ENCODE measurements at regions not wholly inside any gene's neighbourhood (a gene's known extent, or its start where the extent isn't known, plus 50 kb on each side); places are given as distances from the start of the nearest gene placed in this dataset.

DNA sequence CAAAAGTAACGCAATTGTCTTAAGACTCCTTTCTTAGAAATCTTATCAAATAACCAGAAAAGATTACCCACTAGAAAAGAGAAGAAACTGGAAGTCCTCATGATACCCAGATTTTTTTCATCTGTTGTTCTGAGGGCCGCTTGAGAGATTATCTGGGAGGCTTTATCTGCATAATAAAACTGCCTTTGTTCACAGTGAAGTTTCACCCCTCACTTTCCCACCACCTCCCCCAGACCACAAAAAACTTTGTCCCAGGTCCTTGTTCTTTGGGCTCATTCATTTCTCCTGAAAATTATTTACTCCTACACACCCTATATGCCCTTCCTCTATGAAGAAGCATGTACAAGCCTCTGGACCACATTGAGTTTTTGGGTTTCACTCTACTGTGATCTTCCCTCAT, 745.1 kb upstream of the COBL start:
- ATAC-seq (replicated peaks in 1 of 4) (no peak), DNase-seq (no peak)
- H3K36me3 ChIP-seq (ENCODE audit: control insufficient read depth in 2 of 2, extremely low read depth in 1 of 2, insufficient read depth in 1 of 2, low read length in 1 of 2), result no peaks in the 10 kb centered on the region
- no peaks in the 10 kb centered on the region for H3K4me1 ChIP-seq (ENCODE audit: control insufficient read depth in 1 of 2, extremely low read depth in 1 of 2, insufficient read depth in 2 of 2, low read length in 2 of 2)
- H3K27ac Mint-ChIP-seq, result no peak overlapping the region
- POLR2A ChIA-PET, result no interaction called here
- H3K4me1 Mint-ChIP-seq, result no peaks in the 10 kb centered on the region
- no peak overlapping the region for H3K4me3 Mint-ChIP-seq
- no CpG with 5 or more reads among the region's 2 CpGs for WGBS (ENCODE audit: insufficient coverage)
- H3K27ac ChIP-seq (ENCODE audit: low read length), result no peak overlapping the region
- no peaks in the 10 kb centered on the region for H3K27me3 ChIP-seq (replicated peaks in 1 of 2; ENCODE audit: control insufficient read depth in 2 of 2, extremely low read depth in 1 of 2, insufficient read depth in 2 of 2, low read length in 1 of 2)
- no peaks in the 10 kb centered on the region for H3K27me3 Mint-ChIP-seq
- H3K9me3 ChIP-seq, result no peaks in the 10 kb centered on the region
- no peaks in the 10 kb centered on the region for H3K36me3 Mint-ChIP-seq
- H3K9me3 Mint-ChIP-seq, result peaks cover 11 to 23% (median 15%) of the 10 kb centered on the region in 3 donors
- CTCF ChIA-PET, result no interaction called here
- no peak overlapping the region for H3K4me3 ChIP-seq (ENCODE audit: control insufficient read depth in 1 of 2, extremely low read depth in 1 of 2, low read length in 1 of 2)

DNA sequence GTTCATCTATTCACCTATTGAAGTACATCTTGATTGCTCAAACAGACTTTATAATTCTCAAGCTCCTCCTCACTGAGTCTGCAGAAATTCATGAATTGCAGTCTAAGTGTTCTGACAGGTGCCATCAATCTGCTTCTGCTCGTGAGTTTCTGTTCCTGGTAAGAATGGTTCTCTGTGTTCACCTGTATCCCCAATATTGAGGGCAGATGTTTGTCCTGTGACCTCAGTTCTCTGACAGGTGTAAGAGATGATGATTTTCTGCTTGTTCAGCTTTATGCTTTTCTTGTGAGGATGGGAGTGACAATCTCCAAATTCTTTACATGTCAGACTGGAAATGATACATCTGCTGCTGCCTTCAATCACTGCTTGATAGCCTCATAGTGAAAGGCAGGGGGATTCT, 736.9 kb upstream of the COBL start:
- no peaks in the 10 kb centered on the region for H3K36me3 Mint-ChIP-seq
- Histone ChIP-seq H3K9me3 (no peaks in the 10 kb centered on the region), H3K27me3 (replicated peaks in 1 of 2; ENCODE audit: control insufficient read depth in 2 of 2, extremely low read depth in 1 of 2, insufficient read depth in 2 of 2, low read length in 1 of 2) (no peaks in the 10 kb centered on the region), H3K27ac (ENCODE audit: low read length) (no peak overlapping the region), H3K4me1 (ENCODE audit: control insufficient read depth in 1 of 2, extremely low read depth in 1 of 2, insufficient read depth in 2 of 2, low read length in 2 of 2) (no peaks in the 10 kb centered on the region), H3K4me3 (ENCODE audit: control insufficient read depth in 1 of 2, extremely low read depth in 1 of 2, low read length in 1 of 2) (no peak overlapping the region), H3K36me3 (ENCODE audit: control insufficient read depth in 2 of 2, extremely low read depth in 1 of 2, insufficient read depth in 1 of 2, low read length in 1 of 2) (no peaks in the 10 kb centered on the region)
- H3K4me1 Mint-ChIP-seq, result no peaks in the 10 kb centered on the region
- POLR2A ChIA-PET, result no interaction called here
- no peak overlapping the region for H3K4me3 Mint-ChIP-seq
- DNase-seq, result no peak
- 0% methylated on average over 1 of the region's 1 CpG for WGBS (ENCODE audit: insufficient coverage)
- H3K27me3 Mint-ChIP-seq, result no peaks in the 10 kb centered on the region
- ATAC-seq (replicated peaks in 1 of 4), result no peak
- CTCF ChIA-PET, result no interaction called here
- peaks cover 8 to 14% (median 11%) of the 10 kb centered on the region in 3 donors for H3K9me3 Mint-ChIP-seq
- H3K27ac Mint-ChIP-seq, result no peak overlapping the region

DNA sequence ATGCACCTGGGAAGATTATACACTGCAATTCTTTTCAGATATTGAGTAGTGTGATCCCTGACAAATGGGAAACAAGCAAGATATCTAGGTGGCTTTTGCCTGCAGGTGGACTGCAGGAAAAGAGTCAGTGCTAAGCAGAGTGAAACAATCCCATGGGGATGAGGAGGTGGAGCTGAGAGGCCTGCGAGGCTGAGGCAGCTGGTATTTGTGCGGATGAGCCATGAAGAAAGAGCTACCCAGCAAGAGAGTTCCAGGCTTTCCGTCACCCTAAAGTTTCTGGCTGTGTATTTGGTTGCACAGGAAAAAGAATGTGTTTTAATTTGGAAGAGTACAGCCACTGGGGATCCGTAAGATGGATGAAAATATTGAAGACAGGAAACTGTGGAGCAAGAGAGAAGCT, 714.1 kb upstream of the COBL start:
- H3K4me1 ChIP-seq (ENCODE audit: control insufficient read depth in 1 of 2, extremely low read depth in 1 of 2, insufficient read depth in 2 of 2, low read length in 2 of 2), result no peaks in the 10 kb centered on the region
- WGBS (ENCODE audit: insufficient coverage), result 53% methylated on average over 4 of the region's 4 CpGs
- peaks cover 12 to 23% (median 13%) of the 10 kb centered on the region in 3 donors for H3K9me3 Mint-ChIP-seq

DNA sequence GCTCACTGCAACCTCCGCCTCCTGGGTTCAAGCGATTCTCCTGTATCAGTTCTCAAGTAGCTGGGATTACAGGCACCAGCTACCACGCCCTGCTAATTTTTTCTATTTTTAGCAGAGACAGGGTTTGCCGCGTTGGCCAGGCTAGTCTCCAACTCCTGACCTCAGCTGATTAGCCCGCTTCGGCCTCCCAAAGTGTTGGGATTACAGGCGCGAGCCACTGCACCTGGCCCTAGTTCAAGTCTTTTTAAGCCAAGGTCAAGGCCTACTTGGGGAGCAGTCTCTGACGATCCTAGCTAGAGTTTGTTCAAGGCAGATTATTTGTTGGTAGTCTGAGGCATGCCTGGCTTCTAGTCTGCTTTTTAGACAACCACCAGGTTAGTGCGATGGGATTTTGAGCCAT, 709.5 kb upstream of the COBL start:
- Mint-ChIP-seq H3K27ac (no peak overlapping the region), H3K27me3 (no peaks in the 10 kb centered on the region), H3K36me3 (no peaks in the 10 kb centered on the region), H3K4me3 (no peak overlapping the region), H3K4me1 (no peaks in the 10 kb centered on the region), H3K9me3 (peaks cover 6 to 15% (median 9%) of the 10 kb centered on the region in 3 donors)
- no peaks in the 10 kb centered on the region for H3K4me1 ChIP-seq (ENCODE audit: control insufficient read depth in 1 of 2, extremely low read depth in 1 of 2, insufficient read depth in 2 of 2, low read length in 2 of 2)
- no peaks in the 10 kb centered on the region for H3K36me3 ChIP-seq (ENCODE audit: control insufficient read depth in 2 of 2, extremely low read depth in 1 of 2, insufficient read depth in 1 of 2, low read length in 1 of 2)
- POLR2A ChIA-PET, result interaction anchor here in 1 of 2 donors (0.7 kb wide), 1 partner anchor 20 kb away, joined by 10 read pairs; no protein-coding TSS in a partner anchor
- ATAC-seq (replicated peaks in 1 of 4), result no peak
- no peaks in the 10 kb centered on the region for H3K27me3 ChIP-seq (replicated peaks in 1 of 2; ENCODE audit: control insufficient read depth in 2 of 2, extremely low read depth in 1 of 2, insufficient read depth in 2 of 2, low read length in 1 of 2)
- DNase-seq, result no peak
- H3K9me3 ChIP-seq, result no peaks in the 10 kb centered on the region
- no peak overlapping the region for H3K27ac ChIP-seq (ENCODE audit: low read length)
- WGBS (ENCODE audit: insufficient coverage), result 85% methylated on average over 9 of the region's 11 CpGs
- CTCF ChIA-PET, result no interaction called here
- no peak overlapping the region for H3K4me3 ChIP-seq (ENCODE audit: control insufficient read depth in 1 of 2, extremely low read depth in 1 of 2, low read length in 1 of 2)

More for the DNA sequence above, 714.1 kb upstream of the COBL start:
- Mint-ChIP-seq H3K4me1 (no peaks in the 10 kb centered on the region), H3K27me3 (no peaks in the 10 kb centered on the region), H3K27ac (no peak overlapping the region), H3K36me3 (no peaks in the 10 kb centered on the region), H3K4me3 (no peak overlapping the region)
- Histone ChIP-seq H3K9me3 (no peaks in the 10 kb centered on the region), H3K4me3 (ENCODE audit: control insufficient read depth in 1 of 2, extremely low read depth in 1 of 2, low read length in 1 of 2) (no peak overlapping the region), H3K36me3 (ENCODE audit: control insufficient read depth in 2 of 2, extremely low read depth in 1 of 2, insufficient read depth in 1 of 2, low read length in 1 of 2) (no peaks in the 10 kb centered on the region), H3K27ac (ENCODE audit: low read length) (no peak overlapping the region), H3K27me3 (replicated peaks in 1 of 2; ENCODE audit: control insufficient read depth in 2 of 2, extremely low read depth in 1 of 2, insufficient read depth in 2 of 2, low read length in 1 of 2) (no peaks in the 10 kb centered on the region)
- ChIA-PET CTCF (no interaction called here), POLR2A (no interaction called here)
- ATAC-seq (replicated peaks in 1 of 4) (no peak), DNase-seq (no peak)

DNA sequence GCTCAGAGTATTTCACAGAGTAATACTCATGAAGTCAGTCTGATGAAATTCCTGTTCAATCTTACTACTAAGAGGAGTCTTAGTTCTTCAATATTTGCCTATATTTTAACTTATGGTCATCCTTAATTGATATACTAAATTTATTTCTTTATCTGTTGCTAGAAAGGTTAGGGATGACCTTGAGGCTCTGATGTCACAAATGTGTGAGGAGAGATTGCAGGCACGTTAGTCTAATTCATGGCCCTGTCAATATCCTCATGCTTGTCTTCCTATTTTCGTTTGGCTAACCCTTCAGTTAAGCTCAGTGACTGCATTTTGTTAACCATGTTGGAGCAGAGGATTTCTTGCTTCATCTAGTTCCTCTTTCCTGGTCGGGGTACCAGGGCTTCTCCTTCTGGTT, 704.7 kb upstream of the COBL start:
- 23% methylated on average over 2 of the region's 3 CpGs for WGBS (ENCODE audit: insufficient coverage)
- ATAC-seq (replicated peaks in 1 of 4), result no peak
- POLR2A ChIA-PET, result no interaction called here
- H3K27ac ChIP-seq (ENCODE audit: low read length), result no peak overlapping the region
- CTCF ChIA-PET, result no interaction called here
- H3K27me3 ChIP-seq (replicated peaks in 1 of 2; ENCODE audit: control insufficient read depth in 2 of 2, extremely low read depth in 1 of 2, insufficient read depth in 2 of 2, low read length in 1 of 2), result no peaks in the 10 kb centered on the region
- H3K27ac Mint-ChIP-seq, result no peak overlapping the region
- no peak overlapping the region for H3K4me3 Mint-ChIP-seq
- no peaks in the 10 kb centered on the region for H3K36me3 ChIP-seq (ENCODE audit: control insufficient read depth in 2 of 2, extremely low read depth in 1 of 2, insufficient read depth in 1 of 2, low read length in 1 of 2)
- H3K9me3 Mint-ChIP-seq, result peaks cover 0 to 18% (median 6%) of the 10 kb centered on the region in 3 donors
- no peaks in the 10 kb centered on the region for H3K4me1 Mint-ChIP-seq
- H3K36me3 Mint-ChIP-seq, result no peaks in the 10 kb centered on the region
- no peaks in the 10 kb centered on the region for H3K27me3 Mint-ChIP-seq
- no peak overlapping the region for H3K4me3 ChIP-seq (ENCODE audit: control insufficient read depth in 1 of 2, extremely low read depth in 1 of 2, low read length in 1 of 2)
- H3K4me1 ChIP-seq (ENCODE audit: control insufficient read depth in 1 of 2, extremely low read depth in 1 of 2, insufficient read depth in 2 of 2, low read length in 2 of 2), result no peaks in the 10 kb centered on the region
- no peak for DNase-seq
- H3K9me3 ChIP-seq, result no peaks in the 10 kb centered on the region

DNA sequence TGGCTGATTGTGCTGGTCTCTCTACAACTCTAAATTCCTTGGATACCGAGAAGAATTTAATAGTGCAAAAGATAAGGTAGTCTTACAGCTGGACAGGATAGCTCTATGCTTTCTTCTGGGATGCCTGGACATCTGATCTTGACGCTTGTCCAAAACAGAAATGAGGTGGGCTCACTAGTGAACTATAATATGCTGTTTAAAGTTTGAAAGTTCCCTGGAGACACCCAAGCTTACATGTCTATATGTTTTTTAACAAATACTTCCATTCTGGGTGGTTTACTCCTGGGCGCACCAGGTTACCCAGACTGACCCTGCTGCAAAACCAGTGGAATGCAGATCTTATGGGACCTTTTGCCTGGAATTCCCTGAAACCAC, 702.1 kb upstream of the COBL start:
- H3K36me3 ChIP-seq (ENCODE audit: control insufficient read depth in 2 of 2, extremely low read depth in 1 of 2, insufficient read depth in 1 of 2, low read length in 1 of 2), result no peaks in the 10 kb centered on the region
- Mint-ChIP-seq H3K4me1 (no peaks in the 10 kb centered on the region), H3K27me3 (no peaks in the 10 kb centered on the region), H3K9me3 (peaks cover 0 to 18% (median 8%) of the 10 kb centered on the region in 3 donors), H3K27ac (no peak overlapping the region), H3K4me3 (no peak overlapping the region), H3K36me3 (no peaks in the 10 kb centered on the region)
- H3K27ac ChIP-seq (ENCODE audit: low read length), result no peak overlapping the region
- ChIA-PET CTCF (no interaction called here), POLR2A (no interaction called here)
- 100% methylated on average over 1 of the region's 3 CpGs for WGBS (ENCODE audit: insufficient coverage)
- DNase-seq (no peak), ATAC-seq (replicated peaks in 1 of 4) (no peak)
- no peaks in the 10 kb centered on the region for H3K27me3 ChIP-seq (replicated peaks in 1 of 2; ENCODE audit: control insufficient read depth in 2 of 2, extremely low read depth in 1 of 2, insufficient read depth in 2 of 2, low read length in 1 of 2)
- no peak overlapping the region for H3K4me3 ChIP-seq (ENCODE audit: control insufficient read depth in 1 of 2, extremely low read depth in 1 of 2, low read length in 1 of 2)
- H3K4me1 ChIP-seq (ENCODE audit: control insufficient read depth in 1 of 2, extremely low read depth in 1 of 2, insufficient read depth in 2 of 2, low read length in 2 of 2), result no peaks in the 10 kb centered on the region
- H3K9me3 ChIP-seq, result no peaks in the 10 kb centered on the region
